ENCODE measurements at regions not wholly inside any gene's neighbourhood (a gene's known extent, or its start where the extent isn't known, plus 50 kb on each side); places are given as distances from the start of the nearest gene placed in this dataset.
A peak's percentile ranks its signal among the peaks of the same experiment; 100 is the strongest.

DNA sequence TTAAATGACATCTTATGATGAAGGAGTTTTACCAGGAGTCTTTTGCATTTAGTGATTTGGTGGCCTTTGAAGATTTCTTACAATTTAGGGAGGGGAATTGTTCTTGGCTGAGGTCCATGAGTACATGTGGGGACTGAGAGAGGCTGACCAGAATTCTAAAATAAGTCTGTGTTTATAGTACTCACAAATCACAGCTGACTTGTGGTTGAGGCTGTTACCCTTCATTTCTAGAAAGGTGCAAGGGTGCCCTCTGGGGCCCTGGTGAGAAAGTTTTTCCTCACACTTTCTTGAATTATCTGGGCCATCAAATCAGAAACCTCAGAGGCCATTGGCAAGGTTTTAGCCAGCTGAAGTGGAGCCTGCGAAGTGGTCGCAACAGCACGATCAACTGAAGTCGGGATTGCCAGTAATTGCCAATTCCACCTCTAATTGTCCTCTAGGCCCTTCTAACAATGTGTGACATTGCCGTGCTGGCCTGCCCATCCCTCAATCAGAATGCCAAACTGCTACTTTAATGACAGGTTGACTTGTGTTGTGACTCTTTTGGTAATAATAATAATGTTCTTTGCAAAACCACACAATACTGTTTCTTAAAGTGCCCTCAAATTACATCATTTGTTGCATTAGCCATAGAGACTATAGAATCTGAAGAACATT, 221.6 kb downstream of the OGFRL1 start:
- TF ChIP-seq, protein P1, sequence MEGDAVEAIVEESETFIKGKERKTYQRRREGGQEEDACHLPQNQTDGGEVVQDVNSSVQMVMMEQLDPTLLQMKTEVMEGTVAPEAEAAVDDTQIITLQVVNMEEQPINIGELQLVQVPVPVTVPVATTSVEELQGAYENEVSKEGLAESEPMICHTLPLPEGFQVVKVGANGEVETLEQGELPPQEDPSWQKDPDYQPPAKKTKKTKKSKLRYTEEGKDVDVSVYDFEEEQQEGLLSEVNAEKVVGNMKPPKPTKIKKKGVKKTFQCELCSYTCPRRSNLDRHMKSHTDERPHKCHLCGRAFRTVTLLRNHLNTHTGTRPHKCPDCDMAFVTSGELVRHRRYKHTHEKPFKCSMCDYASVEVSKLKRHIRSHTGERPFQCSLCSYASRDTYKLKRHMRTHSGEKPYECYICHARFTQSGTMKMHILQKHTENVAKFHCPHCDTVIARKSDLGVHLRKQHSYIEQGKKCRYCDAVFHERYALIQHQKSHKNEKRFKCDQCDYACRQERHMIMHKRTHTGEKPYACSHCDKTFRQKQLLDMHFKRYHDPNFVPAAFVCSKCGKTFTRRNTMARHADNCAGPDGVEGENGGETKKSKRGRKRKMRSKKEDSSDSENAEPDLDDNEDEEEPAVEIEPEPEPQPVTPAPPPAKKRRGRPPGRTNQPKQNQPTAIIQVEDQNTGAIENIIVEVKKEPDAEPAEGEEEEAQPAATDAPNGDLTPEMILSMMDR (conservative IDR thresholded peaks at IDR 0.05; ENCODE audit: low read length), result peak; percentile 77
- TF ChIP-seq EZH2phosphoT487 (IDR thresholded peaks at IDR 0.05; ENCODE audit: borderline replicate concordance, low read depth, low read length), result no peak
